ENCODE measurements at regions not wholly inside any gene's neighbourhood (a gene's known extent, or its start where the extent isn't known, plus 50 kb on each side); places are given as distances from the start of the nearest gene placed in this dataset.

DNA sequence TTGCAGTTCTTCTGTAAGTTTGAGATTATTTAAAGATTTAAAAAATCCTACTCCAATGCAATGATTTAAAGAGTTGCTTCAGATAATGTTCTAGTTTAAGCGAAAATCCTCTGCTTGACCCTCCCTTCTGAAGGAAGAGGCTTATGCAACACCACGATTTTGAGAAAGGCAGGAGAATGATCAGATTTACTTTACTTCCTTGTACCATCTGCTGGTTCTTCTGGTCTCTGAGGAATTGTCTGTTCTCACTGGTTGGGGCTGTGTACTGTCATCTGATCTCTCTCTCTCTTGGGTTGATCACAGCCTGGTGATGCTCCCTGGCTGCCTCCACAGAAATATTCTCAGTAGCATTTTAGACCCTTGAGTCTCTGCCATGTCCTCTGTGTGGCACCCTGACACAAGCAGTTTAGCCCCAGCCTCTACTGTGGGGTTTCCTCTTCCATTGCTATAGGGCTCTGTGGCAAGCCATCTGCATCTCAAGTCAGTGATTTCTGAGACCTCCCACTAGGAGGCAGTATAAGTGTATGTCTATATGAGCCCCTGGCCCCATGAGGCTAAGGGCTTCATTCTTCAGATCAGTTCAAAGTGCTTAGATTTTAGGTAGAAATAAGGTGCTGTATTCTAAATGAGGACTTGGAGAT lies 50.8 kb upstream of the PLAAT1 start:
- no TSS peak for BruUV-seq (replicated peaks)
- Histone ChIP-seq H3K4me1 (ENCODE audit: insufficient read depth, low read length, poor library complexity, severe bottlenecking) (no peaks in the 10 kb centered on the region), H3K9me3 (ENCODE audit: low read depth, low read length, poor library complexity, severe bottlenecking) (no peaks in the 10 kb centered on the region), H3K27me3 (replicated peaks; ENCODE audit: insufficient read depth, low read depth, low read length, poor library complexity) (no peaks in the 10 kb centered on the region), H3K27ac (ENCODE audit: low read depth, low read length, poor library complexity, severe bottlenecking) (no peak overlapping the region), H3K4me3 (ENCODE audit: low read depth, low read length, poor library complexity, severe bottlenecking) (no peak overlapping the region), H3K36me3 (ENCODE audit: insufficient read depth, low read length, poor library complexity, severe bottlenecking) (no peaks in the 10 kb centered on the region)
- ChIA-PET POLR2A (ENCODE audit: low non-redundant PET) (no interaction called here), CTCF (interaction anchor here (0.5 kb wide), 1 partner anchor 360 kb away, joined by 4 read pairs; no protein-coding TSS in a partner anchor)
- peak; percentile 62 for DNase-seq (ENCODE audit: low spot score)
- TF ChIP-seq, protein P1, sequence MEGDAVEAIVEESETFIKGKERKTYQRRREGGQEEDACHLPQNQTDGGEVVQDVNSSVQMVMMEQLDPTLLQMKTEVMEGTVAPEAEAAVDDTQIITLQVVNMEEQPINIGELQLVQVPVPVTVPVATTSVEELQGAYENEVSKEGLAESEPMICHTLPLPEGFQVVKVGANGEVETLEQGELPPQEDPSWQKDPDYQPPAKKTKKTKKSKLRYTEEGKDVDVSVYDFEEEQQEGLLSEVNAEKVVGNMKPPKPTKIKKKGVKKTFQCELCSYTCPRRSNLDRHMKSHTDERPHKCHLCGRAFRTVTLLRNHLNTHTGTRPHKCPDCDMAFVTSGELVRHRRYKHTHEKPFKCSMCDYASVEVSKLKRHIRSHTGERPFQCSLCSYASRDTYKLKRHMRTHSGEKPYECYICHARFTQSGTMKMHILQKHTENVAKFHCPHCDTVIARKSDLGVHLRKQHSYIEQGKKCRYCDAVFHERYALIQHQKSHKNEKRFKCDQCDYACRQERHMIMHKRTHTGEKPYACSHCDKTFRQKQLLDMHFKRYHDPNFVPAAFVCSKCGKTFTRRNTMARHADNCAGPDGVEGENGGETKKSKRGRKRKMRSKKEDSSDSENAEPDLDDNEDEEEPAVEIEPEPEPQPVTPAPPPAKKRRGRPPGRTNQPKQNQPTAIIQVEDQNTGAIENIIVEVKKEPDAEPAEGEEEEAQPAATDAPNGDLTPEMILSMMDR (conservative IDR thresholded peaks at IDR 0.05; ENCODE audit: low read depth, low read length): peak; percentile 69
- no peak for TF ChIP-seq EZH2 (IDR thresholded peaks at IDR 0.05; ENCODE audit: borderline replicate concordance, low read depth, low read length, poor library complexity, severe bottlenecking)
- intact Hi-C loops (cut with micrococcal nuclease; ENCODE audit: unreplicated experiment): loop anchor here (2.0 to 5.0 kb wide), 2 partner anchors 378 to 383 kb away; no protein-coding TSS in a partner anchor

Data from A673 (cell line).